GM18505 (cell line): ENCODE measurements at regions not wholly inside any gene's neighbourhood (a gene's known extent, or its start where the extent isn't known, plus 50 kb on each side); places are given as distances from the start of the nearest gene placed in this dataset.

Source experiments
- ATAC-seq: cut with Tn5 transposase; IDR thresholded peaks from one replicate; pipeline ENCODE4 v1.9.1; 2021; ENCODE audit not compliant: unreplicated experiment
- POLR2A ChIP-seq: IDR thresholded peaks from 4 replicates; pipeline ENCODE4 v1.6.1; 2011; ENCODE audit warnings: borderline replicate concordance; ENCODE audit not compliant: insufficient read depth, insufficient read length; ENCODE audit errors: extremely low read depth

DNA sequence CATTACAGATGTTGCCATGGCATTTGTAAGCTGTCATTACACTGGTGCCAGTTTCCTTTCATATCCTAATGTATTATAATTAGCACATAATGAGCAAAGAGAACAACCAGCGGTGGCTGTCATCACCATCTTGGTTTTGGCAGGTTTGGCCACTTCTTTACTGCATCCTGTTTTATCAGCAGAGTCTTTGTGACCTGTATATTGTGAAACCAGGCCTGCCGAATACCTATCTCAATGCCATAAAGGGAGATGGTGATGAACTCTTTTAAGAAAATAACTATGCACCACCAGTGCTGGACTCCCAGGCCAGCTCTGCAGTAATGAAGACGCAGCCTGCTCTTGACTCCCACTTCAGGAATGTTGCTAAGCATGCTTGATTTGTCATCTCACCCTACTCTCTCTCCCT, 458.1 kb upstream of the NR2F2 start:
- TF ChIP-seq POLR2A, result no peak

DNA sequence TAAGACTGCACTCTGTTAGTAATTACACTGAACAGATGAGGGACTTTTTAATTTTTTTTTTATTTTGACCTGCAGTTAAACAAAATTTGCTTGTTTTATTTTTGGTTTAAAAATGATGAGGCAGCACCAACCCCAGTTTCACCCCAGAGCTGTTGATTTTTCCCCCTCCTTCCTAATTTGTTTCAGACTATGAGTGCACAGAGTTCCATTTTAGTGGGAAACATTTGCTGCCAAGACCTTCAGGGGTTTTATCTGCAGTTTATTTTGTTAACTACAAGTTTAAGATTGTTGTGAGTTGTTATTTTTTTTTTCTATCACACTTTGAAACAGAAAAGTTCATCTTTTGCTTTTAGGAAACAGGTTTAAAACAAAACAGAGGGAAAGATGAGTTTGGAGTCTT, 455.9 kb upstream of the NR2F2 start:
- no peak for ATAC-seq
- no peak for TF ChIP-seq POLR2A

More for the DNA sequence above, 458.1 kb upstream of the NR2F2 start:
- no peak for ATAC-seq

DNA sequence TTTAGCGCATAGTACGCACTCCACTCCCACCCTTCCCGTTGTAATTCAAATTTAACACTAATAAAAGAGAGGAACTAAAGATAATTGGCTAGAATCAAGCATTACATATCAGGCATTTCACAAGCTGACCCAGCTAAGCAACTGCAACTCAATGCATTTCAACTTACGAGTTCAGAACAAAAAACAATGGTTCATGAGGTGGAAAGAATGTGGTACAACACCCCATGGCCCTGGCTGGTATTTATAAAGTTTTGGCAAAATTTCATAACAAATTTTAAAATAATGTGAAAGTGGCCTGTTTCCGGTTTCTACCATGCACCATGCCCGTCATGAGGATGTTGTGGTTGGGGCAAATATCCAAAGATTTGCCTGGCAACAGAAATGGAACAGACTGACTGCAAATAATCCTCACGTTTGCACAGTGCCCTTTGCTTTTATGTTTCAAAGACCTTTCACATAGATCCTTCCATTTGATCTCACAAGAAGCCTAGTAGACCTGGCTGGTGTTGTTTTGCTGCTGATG, 455.3 kb upstream of the NR2F2 start:
- TF ChIP-seq POLR2A, result no peak
- no peak for ATAC-seq

DNA sequence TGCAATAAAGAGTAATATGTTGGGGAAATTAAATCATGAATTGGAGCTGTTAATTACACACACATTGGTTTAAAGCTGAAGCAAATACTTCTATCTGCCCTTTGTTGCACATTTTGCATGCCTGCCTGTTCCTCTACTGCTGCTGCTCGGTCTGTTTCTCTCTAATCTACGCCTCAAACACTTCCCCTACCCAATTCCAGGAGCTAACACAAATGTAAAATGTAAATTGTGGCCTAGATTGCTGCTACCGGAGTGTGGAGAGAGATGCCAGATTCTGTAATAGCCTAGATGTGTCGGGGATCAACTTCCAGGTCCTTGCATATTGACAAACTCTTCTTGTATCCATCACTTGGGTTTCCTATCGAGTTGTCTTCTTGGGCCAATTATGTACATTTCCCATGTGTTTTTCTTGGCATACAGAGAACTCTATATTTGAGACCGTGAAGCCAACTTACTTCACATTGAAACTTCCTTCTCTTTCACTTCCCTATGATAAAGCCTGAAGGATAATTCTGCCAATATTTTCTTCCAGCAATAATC, 450.4 kb upstream of the NR2F2 start:
- ATAC-seq, result no peak

DNA sequence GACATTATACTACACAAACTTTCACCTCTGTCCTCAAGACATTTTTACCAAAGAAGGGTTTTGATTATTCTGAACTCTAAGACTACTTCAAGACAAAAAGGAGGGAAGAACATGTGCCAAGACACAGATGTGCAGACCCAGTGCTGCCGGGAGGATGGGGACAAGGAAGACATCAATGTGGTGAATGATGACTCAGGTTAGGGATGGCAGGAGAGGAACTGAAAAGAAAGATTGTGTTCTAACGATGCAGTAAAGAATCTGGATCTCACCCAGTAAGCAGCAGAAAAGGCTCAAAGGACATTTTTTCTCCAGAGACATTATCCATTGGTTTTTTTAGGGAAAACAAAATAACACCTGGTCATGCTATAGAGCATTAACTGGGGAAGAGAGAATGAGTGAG, 449.9 kb upstream of the NR2F2 start:
- no peak for ATAC-seq
- no peak for TF ChIP-seq POLR2A

More for the DNA sequence above, 450.4 kb upstream of the NR2F2 start:
- no peak for TF ChIP-seq POLR2A

DNA sequence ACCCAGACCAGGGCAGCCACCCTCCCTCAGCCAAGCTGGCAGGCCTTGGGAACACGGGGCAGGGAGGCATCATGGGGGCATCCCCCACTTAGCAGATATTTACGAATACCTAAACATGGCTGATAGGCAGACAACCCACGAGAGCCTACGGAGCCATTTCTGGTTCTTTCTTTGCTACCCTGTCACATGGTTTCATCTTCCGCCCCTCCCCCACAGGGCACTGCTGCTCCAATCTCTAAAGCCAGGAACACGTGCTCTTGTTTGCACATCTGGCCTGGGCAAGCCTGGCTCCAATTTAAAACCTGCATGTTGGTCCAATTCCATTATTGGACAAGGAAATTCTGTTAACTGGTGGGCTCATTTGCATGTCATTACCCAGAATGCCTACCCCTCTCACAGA, 447.4 kb upstream of the NR2F2 start:
- ATAC-seq, result no peak
- TF ChIP-seq POLR2A, result no peak

DNA sequence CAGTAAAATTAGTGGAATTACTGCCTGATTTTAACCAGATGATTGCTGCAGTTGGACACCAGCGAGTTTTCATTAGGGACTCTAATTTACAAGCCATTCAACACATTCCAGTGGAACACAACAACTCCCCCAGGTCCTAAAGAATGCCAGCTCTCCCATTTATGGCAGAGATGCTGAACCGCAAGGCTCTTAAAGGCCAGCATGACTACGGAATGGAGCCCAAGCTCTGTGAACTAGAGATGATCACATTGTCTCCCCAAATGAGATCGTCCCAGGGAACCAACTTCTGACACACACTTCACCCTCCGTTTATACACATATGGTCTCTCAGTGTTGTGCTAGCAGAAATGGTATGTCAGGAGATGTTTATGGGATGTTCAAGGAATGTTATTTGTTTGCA, 446.2 kb upstream of the NR2F2 start:
- TF ChIP-seq POLR2A, result no peak
- no peak for ATAC-seq

DNA sequence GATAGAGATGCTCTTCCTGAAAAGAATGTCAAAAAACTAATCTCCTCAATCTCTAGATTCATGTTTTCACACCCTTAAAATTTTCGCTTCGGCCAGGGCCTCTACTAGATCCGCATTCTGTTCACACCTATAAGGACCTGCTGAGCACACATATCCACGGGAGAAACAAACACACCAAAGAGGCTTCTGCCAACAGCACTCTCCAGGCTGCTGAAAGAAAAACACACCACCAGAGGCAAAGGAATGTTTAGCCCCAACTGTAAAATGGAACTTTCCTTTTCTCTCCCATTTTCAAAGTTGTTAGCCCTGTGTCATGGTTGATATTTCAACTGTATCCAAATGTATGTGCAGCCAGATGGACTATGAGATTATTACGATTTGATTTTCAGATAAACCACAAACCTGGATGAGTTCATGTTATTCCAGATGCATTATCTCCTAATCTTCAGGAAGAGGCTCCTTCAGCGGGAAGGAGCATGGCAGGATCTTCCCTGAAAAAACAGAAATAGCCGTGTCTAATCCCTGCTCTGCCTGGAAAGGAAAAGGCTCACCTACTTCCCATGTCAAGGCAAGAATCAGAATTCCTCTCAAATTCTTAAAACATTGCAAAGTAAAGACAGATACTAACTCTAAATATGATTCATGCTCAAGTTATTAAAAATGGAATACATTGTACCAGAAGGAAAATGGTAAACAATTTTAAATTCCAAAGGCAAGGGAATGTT, 442.7 kb upstream of the NR2F2 start:
- TF ChIP-seq POLR2A, result no peak
- ATAC-seq, result no peak

DNA sequence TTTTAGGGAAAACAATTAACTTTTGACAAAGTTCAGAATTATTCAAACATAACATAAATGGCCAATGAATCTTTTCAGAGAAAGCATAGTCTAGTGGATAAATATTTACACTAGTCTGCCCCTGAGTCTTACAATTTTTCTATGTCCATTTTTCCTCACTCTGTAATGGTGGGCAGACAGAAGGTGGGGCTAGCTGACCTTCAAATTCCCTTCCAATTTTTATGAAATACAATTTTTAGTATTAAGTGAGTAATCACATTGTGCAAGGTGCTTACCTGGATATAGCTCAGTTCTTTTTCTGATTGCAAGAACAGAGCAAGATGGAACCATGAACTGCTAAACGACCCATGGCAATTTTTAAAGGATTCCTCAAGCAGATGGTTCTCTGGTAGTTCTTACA, 441.7 kb upstream of the NR2F2 start:
- ATAC-seq, result no peak
- no peak for TF ChIP-seq POLR2A

DNA sequence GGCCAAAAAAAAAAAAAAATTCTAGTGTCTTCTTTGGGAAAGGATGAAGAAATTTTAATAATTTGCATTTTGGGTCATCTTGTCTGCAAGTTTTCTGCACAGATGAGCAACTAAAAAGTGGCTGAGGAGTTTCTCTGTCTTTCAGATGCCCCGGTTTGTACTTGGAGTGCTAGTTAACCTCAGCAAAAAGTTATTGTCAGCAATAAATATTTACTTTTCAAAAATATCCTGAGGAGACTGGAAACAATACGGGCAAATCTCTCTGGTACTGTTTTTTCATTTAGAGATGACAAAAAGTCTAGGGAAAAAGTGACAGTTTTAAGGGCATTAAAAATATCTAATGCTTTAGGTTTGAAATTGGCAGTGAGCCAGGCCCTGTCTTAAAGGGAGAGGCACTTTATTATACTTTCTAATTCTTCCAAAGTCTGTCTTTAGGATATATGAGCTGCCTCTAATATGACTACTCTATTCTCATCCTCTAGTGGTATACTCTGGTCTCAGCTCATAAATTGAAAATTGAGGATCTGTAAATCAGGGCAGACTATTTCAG, 436.0 kb upstream of the NR2F2 start:
- ATAC-seq, result no peak
- no peak for TF ChIP-seq POLR2A

DNA sequence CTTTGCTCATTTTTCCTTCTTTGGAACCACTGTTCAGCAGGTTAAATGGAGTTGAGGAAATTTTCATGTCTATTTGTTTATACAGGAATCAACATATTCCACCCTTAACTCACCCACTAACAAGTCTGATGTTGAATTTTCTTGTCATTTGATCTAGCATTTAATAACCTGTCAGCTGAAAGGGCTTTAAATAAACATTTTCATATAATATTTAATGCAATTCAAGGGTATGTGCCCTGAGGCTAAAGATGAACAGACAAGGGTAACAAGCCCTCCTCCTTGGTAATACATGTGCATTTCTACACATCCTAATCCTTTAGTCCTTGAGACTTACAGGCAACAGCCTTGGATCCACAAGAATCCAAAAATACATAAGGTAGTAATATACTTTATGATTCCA, 435.0 kb upstream of the NR2F2 start:
- TF ChIP-seq POLR2A, result no peak

DNA sequence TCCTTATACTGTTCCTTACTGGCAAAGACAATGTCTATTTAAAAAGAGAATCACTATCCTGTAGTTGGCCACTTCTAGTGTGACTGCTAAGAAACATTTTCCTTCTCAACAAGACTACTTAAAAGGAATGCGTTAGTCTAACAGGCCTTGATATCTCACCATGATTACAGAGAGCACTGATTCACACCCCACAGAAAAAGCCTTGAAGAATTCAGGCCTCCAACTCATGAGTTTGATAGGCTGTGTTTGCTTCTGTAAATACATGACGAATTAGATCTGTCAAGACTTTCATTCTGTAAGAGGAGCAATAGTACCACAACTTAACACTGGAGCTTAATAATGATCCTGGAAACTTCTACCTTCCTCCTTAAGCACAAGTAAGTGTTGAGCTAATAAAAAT, 432.8 kb upstream of the NR2F2 start:
- TF ChIP-seq POLR2A, result no peak
- no peak for ATAC-seq

More for the DNA sequence above, 435.0 kb upstream of the NR2F2 start:
- no peak for ATAC-seq

DNA sequence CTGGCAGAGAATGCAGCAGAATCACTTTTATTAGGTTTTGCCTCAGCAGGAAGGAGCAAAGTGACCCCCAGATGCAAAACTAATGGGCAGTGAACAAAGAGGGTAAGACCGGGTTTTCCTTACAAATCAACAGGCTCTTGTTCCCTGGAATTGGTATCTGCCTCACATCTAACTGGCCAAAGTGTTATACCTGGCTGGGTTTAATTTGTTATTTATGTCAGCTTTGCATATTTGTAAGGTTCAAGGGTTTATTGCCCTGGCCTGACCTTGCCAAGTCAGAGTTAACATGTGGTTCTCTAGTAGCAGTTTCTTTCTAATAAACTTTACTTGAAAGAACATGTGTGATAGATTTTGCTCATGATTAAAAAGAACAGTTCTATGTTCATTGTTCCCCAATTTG, 431.7 kb upstream of the NR2F2 start:
- TF ChIP-seq POLR2A, result no peak
- ATAC-seq, result no peak

DNA sequence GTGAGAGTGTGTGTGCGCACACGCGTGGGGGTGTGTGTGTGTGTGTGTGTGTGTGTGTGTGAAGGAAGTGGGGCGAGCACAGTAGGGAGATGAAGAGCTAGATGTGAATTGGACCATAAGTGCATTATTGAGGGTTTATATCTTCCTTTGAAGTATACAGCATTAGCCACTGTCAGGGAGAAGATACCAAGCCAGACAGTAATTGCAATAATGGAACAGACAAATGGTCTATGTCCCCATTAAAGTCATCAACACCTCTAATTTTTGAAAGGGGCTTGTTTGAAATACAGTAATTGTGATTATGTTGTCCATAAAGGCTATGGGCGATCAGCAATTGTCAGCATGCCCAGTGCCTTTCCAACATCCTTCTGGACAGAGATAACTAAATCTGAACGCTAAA, 429.2 kb upstream of the NR2F2 start:
- no peak for TF ChIP-seq POLR2A
- no peak for ATAC-seq
